ENCODE measurements at regions not wholly inside any gene's neighbourhood (a gene's known extent, or its start where the extent isn't known, plus 50 kb on each side); places are given as distances from the start of the nearest gene placed in this dataset.
"Not testable (repeated sequence)": the region's sequence is repeated elsewhere in the genome, so short reads cannot be mapped to it uniquely, and the experiment has no call there.

GRCh38 chr3:73258057-73258456, 196.6 kb downstream of the EBLN2 start:
- DNase-seq (ENCODE audit: low spot score) = no peak
- H3K27me3 Mint-ChIP-seq (ENCODE audit: low read depth) = no peaks in the 10 kb centered on the region; the same call in 1 of the 2 replicates
- POLR2A ChIA-PET = no interaction called here
- TF ChIP-seq RORB (CRISPR knock-in tag; IDR thresholded peaks at IDR 0.05) = no peak
- TF ChIP-seq, protein P1, sequence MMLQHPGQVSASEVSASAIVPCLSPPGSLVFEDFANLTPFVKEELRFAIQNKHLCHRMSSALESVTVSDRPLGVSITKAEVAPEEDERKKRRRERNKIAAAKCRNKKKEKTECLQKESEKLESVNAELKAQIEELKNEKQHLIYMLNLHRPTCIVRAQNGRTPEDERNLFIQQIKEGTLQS (CRISPR knock-in tag; conservative IDR thresholded peaks at IDR 0.05) = no peak
- H3K9me3 Mint-ChIP-seq = no peaks in the 10 kb centered on the region
- CTCF ChIA-PET = no interaction called here
- ATAC-seq = peak; percentile 77
- peaks cover 17% of the 10 kb centered on the region for H3K4me1 Mint-ChIP-seq
- no peak overlapping the region for H3K27ac Mint-ChIP-seq
- no peak overlapping the region for H3K4me3 Mint-ChIP-seq
- H3K36me3 Mint-ChIP-seq = no peaks in the 10 kb centered on the region

DNA sequence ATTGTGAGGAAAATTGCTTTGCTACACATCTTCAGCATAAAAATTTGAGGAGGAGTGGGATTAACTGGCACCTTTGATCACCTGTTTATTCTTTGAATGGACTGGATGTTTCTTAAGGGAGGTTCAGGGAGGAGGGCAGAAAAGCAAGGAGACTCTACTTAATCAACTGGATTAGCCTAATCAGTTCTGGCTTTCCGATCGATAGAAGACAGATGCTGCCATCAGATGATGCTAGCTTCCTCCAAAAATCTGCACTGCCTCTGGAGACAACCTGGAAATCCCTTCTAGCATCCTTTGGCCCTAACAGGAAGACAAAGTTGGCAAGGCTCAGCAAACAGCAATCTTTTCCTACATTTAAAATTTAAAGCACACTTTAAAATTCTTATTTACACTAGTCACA, 197.8 kb downstream of the EBLN2 start:
- no peaks in the 10 kb centered on the region for H3K36me3 Mint-ChIP-seq
- ATAC-seq (no peak), DNase-seq (ENCODE audit: low spot score) (no peak)
- TF ChIP-seq ESRRA (CRISPR knock-in tag; IDR thresholded peaks at IDR 0.05; ENCODE audit: borderline replicate concordance) (no peak), E2F4 (CRISPR knock-in tag; IDR thresholded peaks at IDR 0.05; ENCODE audit: borderline replicate concordance, low read depth) (no peak), ZNF219 (CRISPR knock-in tag; IDR thresholded peaks at IDR 0.05; ENCODE audit: borderline replicate concordance) (no peak), NFYB (CRISPR knock-in tag; conservative IDR thresholded peaks at IDR 0.05; ENCODE audit: low read depth) (no peak)
- no peaks in the 10 kb centered on the region for H3K9me3 Mint-ChIP-seq
- H3K27ac Mint-ChIP-seq = no peak overlapping the region
- no peak overlapping the region for H3K4me3 Mint-ChIP-seq
- CTCF ChIA-PET = interaction anchor here (0.5 to 0.6 kb wide), 2 partner anchors 31 to 413 kb away, joined by 3 read pairs; no protein-coding TSS in a partner anchor
- H3K4me1 Mint-ChIP-seq = peaks cover 17% of the 10 kb centered on the region
- POLR2A ChIA-PET = no interaction called here
- H3K27me3 Mint-ChIP-seq (ENCODE audit: low read depth) = no peaks in the 10 kb centered on the region; the same call in 1 of the 2 replicates

DNA sequence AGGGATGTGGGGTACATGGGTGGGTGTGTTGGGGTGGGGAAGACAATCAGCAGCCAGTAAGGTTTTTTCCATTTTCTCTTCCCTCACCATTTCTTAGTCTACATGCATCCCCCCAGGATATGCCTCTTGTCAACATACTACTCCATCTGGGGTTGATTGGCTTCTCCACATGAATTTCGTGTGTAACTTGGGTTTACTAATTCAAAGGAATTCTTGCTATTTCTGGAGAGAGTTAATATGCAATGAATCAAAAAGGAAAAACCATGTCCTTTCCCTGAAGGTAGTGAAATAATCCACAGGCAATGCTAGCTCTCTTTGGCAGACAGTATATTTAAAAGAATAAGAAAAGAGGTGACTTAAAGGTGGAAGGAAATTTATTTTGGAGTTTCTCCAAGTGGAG, 198.4 kb downstream of the EBLN2 start:
- POLR2A ChIA-PET = no interaction called here
- Mint-ChIP-seq H3K36me3 (no peaks in the 10 kb centered on the region), H3K27me3 (ENCODE audit: low read depth) (no peaks in the 10 kb centered on the region; the same call in 1 of the 2 replicates)

DNA sequence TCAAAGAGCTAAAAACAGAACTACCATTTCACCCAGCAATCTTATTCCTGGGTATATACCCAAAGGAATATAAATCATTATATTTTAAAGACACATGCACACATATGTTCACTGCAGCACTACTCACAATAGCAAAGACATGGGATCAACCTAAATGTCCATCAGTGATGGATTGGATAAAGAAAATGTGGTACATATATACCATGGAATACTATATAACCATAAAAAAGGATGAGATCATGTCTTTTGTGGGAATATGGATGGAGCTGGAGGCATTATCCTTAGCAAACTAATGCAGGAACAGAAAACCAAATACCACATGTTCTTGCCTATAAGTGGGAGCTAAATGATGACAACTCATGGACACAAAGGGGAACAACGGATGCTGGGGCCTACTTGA, 205.1 kb downstream of the EBLN2 start:
- H3K36me3 Mint-ChIP-seq; DNase-seq (ENCODE audit: low spot score); CTCF ChIA-PET; POLR2A ChIA-PET; H3K4me1 Mint-ChIP-seq; H3K27me3 Mint-ChIP-seq (ENCODE audit: low read depth); H3K27ac Mint-ChIP-seq; ATAC-seq; H3K4me3 Mint-ChIP-seq: not testable (repeated sequence)
- peaks cover 13% of the 10 kb centered on the region for H3K9me3 Mint-ChIP-seq

More for the DNA sequence above, 198.4 kb downstream of the EBLN2 start:
- Mint-ChIP-seq H3K27ac (no peak overlapping the region), H3K9me3 (no peaks in the 10 kb centered on the region), H3K4me1 (peaks cover 12% of the 10 kb centered on the region), H3K4me3 (no peak overlapping the region)
- no peak for TF ChIP-seq FOXJ3 (CRISPR knock-in tag; IDR thresholded peaks at IDR 0.05; ENCODE audit: borderline replicate concordance)
- TF ChIP-seq MYBL2 (CRISPR knock-in tag; IDR thresholded peaks at IDR 0.05) = no peak
- TF ChIP-seq SMAD4 (CRISPR knock-in tag; IDR thresholded peaks at IDR 0.05) = no peak
- TF ChIP-seq PRDM15 (CRISPR knock-in tag; IDR thresholded peaks at IDR 0.05) = no peak
- TF ChIP-seq CREM (CRISPR knock-in tag; IDR thresholded peaks at IDR 0.05) = no peak
- no peak for TF ChIP-seq RORB (CRISPR knock-in tag; IDR thresholded peaks at IDR 0.05)
- no peak for TF ChIP-seq OVOL2 (CRISPR knock-in tag; IDR thresholded peaks at IDR 0.05; ENCODE audit: borderline replicate concordance)
- TF ChIP-seq NFE2L1 (CRISPR knock-in tag; IDR thresholded peaks at IDR 0.05) = no peak
- no peak for TF ChIP-seq ETV6 (CRISPR knock-in tag; IDR thresholded peaks at IDR 0.05)
- no peak for TF ChIP-seq CBFB (CRISPR knock-in tag; IDR thresholded peaks at IDR 0.05; ENCODE audit: low read depth)
- TF ChIP-seq ELF4 (CRISPR knock-in tag; IDR thresholded peaks at IDR 0.05; ENCODE audit: low read depth) = no peak
- no peak for TF ChIP-seq NR1H2 (CRISPR knock-in tag; IDR thresholded peaks at IDR 0.05)
- TF ChIP-seq, protein P1 (CRISPR knock-in tag; conservative IDR thresholded peaks at IDR 0.05) = no peak
- no peak for TF ChIP-seq FOXP1 (CRISPR knock-in tag; IDR thresholded peaks at IDR 0.05; ENCODE audit: borderline replicate concordance)
- no peak for TF ChIP-seq E2F5 (CRISPR knock-in tag; IDR thresholded peaks at IDR 0.05)
- TF ChIP-seq RELA (CRISPR knock-in tag; IDR thresholded peaks at IDR 0.05; ENCODE audit: borderline replicate concordance) = no peak
- no peak for TF ChIP-seq ZNF138 (CRISPR knock-in tag; conservative IDR thresholded peaks at IDR 0.05)
- CTCF ChIA-PET = interaction anchor here (0.7 kb wide), 1 partner anchor 68 kb away, joined by 3 read pairs; no protein-coding TSS in a partner anchor
- DNase-seq (ENCODE audit: low spot score) (no peak), ATAC-seq (no peak)

- H3K27me3 Mint-ChIP-seq (ENCODE audit: low read depth); DNase-seq (ENCODE audit: low spot score); H3K4me1 Mint-ChIP-seq; H3K4me3 Mint-ChIP-seq; CTCF ChIA-PET; H3K27ac Mint-ChIP-seq; H3K36me3 Mint-ChIP-seq; ATAC-seq; POLR2A ChIA-PET: not testable (repeated sequence)
- H3K9me3 Mint-ChIP-seq = peaks cover 13% of the 10 kb centered on the region
Observed at GRCh38 chr3:73269126-73269525, 207.7 kb downstream of the EBLN2 start.

Data from WTC11 (cell line).